K562 (cell line): ENCODE measurements at regions not wholly inside any gene's neighbourhood (a gene's known extent, or its start where the extent isn't known, plus 50 kb on each side); places are given as distances from the start of the nearest gene placed in this dataset.

Experiments used
- ATF3 ChIP-seq, 2 experiments: fragments of 450-650 bp in 1 of 2; sonication (generic) in 1 of 2; formaldehyde crosslinking in 1 of 2; IDR thresholded peaks in 1 of 2; conservative IDR thresholded peaks in 1 of 2; 2 replicates each; pipeline versions ENCODE4 v1.6.1 to v1.8.1; 2016 to 2023; ENCODE audit warnings: mild to moderate bottlenecking in 2 of 2, moderate library complexity in 2 of 2, inconsistent platforms in 1 of 2, missing genetic modification reagents in 1 of 2
- CTCF ChIP-seq, 3 experiments: IDR thresholded peaks in 2 of 3; conservative IDR thresholded peaks in 1 of 3; 2 replicates each; pipeline ENCODE4 v1.5.1; 2011 to 2012; ENCODE audit warnings: low read length in 3 of 3, mild to moderate bottlenecking in 3 of 3, control low read depth in 2 of 3, improper control_type of control experiment in 1 of 3, inconsistent platforms in 1 of 3, low read depth in 1 of 3, mixed read lengths in 1 of 3, moderate library complexity in 1 of 3; ENCODE audit not compliant: insufficient read depth in 2 of 3
- EZH2 ChIP-seq: IDR thresholded peaks from 2 replicates; pipeline ENCODE4 v1.6.1; 2012; ENCODE audit warnings: low read depth, mild to moderate bottlenecking, inconsistent platforms, low read length, borderline replicate concordance
- HDAC1 ChIP-seq, 2 experiments: fragments of 450-650 bp; IDR thresholded peaks; 2 replicates each; pipeline ENCODE4 v1.6.1; 2016 to 2017; ENCODE audit warnings: inconsistent platforms in 1 of 2, mild to moderate bottlenecking in 1 of 2, moderate library complexity in 1 of 2
- NFE2 ChIP-seq: IDR thresholded peaks from 2 replicates; pipeline ENCODE4 v1.6.1; 2014; ENCODE audit warnings: antibody characterized with exemption, low read depth
- SP1 ChIP-seq: sonication (generic); formaldehyde crosslinking; IDR thresholded peaks from 2 replicates; pipeline ENCODE4 v1.8.1; 2022; ENCODE audit warnings: mild to moderate bottlenecking, missing genetic modification reagents
- THAP12 ChIP-seq: fragments of 250-450 bp; sonication (Bioruptor Pico); IDR thresholded peaks from 2 replicates; pipeline ENCODE4 v1.9.0; 2021; ENCODE audit warnings: mild to moderate bottlenecking, inconsistent platforms
- USF2 ChIP-seq: sonication (generic); formaldehyde crosslinking; IDR thresholded peaks from 2 replicates; pipeline ENCODE4 v1.5.0; 2020; ENCODE audit warnings: missing genetic modification reagents
- ZNF311 ChIP-seq: fragments of 250-450 bp; sonication (Bioruptor Pico); IDR thresholded peaks from 2 replicates; pipeline ENCODE4 v1.4.0; 2020; ENCODE audit warnings: mild to moderate bottlenecking, moderate library complexity

- TF ChIP-seq ATF3 (IDR thresholded peaks at IDR 0.05) (no peak), ATF3 (CRISPR knock-in tag; conservative IDR thresholded peaks at IDR 0.05) (no peak), ZNF311 (CRISPR knock-in tag) (no peak), NFE2 (no peak), SP1 (CRISPR knock-in tag) (no peak), CTCF (IDR thresholded peaks at IDR 0.05 in 2 of 3, conservative IDR thresholded peaks at IDR 0.05 in 1 of 3; ENCODE audit: insufficient read depth in 2 of 3, low read depth in 1 of 3, low read length in 3 of 3) (no peak), EZH2 (no peak), USF2 (CRISPR knock-in tag) (no peak), THAP12 (CRISPR knock-in tag) (no peak), HDAC1 (IDR thresholded peaks at IDR 0.05) (no peak)
Measured at GRCh38 chr4:32988165-32988811, 2268.1 kb downstream of the PCDH7 start.
